GM23338 (cell line): ENCODE measurements at regions not wholly inside any gene's neighbourhood (a gene's known extent, or its start where the extent isn't known, plus 50 kb on each side); places are given as distances from the start of the nearest gene placed in this dataset.

Experiments used
- ATAC-seq: fragments of 200-7000 bp; cut with Tn5 transposase; 3 replicates; pipeline ENCODE4 v1.9.1; 2020
- DNase-seq: peaks from one replicate; pipeline ENCODE4 v3.0.0-alpha.2; 2015; ENCODE audit warnings: low spot score
- H2AFZ ChIP-seq: fragments of 200-600 bp; sonication (generic); 2 replicates; pipeline ENCODE4 v1.8.0; 2016; ENCODE audit warnings: antibody characterized with exemption, mild to moderate bottlenecking, moderate library complexity
- H3F3A ChIP-seq: fragments of 200-600 bp; sonication (generic); replicated peaks from 2 replicates; pipeline ENCODE4 v1.8.0; 2017; ENCODE audit warnings: antibody characterized with exemption, mixed run types, low read depth
- H3K27ac ChIP-seq: fragments of 200-600 bp; sonication (generic); 2 replicates; pipeline ENCODE4 v1.6.1; 2016; ENCODE audit warnings: low read depth
- H3K27me3 ChIP-seq: fragments of 200-600 bp; sonication (generic); 2 replicates; pipeline ENCODE4 v1.8.0; 2016; ENCODE audit warnings: mild to moderate bottlenecking, mixed run types, moderate library complexity; ENCODE audit not compliant: insufficient read depth
- H3K36me3 ChIP-seq: fragments of 200-600 bp; sonication (generic); 2 replicates; pipeline ENCODE4 v1.8.0; 2016; ENCODE audit warnings: mild to moderate bottlenecking; ENCODE audit not compliant: insufficient read depth
- H3K4me1 ChIP-seq: fragments of 200-600 bp; sonication (generic); 2 replicates; pipeline ENCODE4 v1.8.0; 2016; ENCODE audit warnings: mild to moderate bottlenecking, moderate library complexity; ENCODE audit not compliant: insufficient read depth
- H3K4me2 ChIP-seq: fragments of 200-600 bp; sonication (generic); 2 replicates; pipeline ENCODE4 v1.7.1; 2017; ENCODE audit warnings: mixed run types
- H3K4me3 ChIP-seq: fragments of 200-600 bp; sonication (generic); 2 replicates; pipeline ENCODE4 v1.6.1; 2016; ENCODE audit warnings: mixed run types
- H3K79me2 ChIP-seq: fragments of 200-600 bp; sonication (generic); replicated peaks from 2 replicates; pipeline ENCODE4 v1.8.0; 2017; ENCODE audit warnings: mild to moderate bottlenecking; ENCODE audit not compliant: insufficient read depth
- H3K9me2 ChIP-seq: fragments of 200-600 bp; sonication (generic); 2 replicates; pipeline ENCODE4 v1.8.0; 2017; ENCODE audit not compliant: insufficient read depth
- H4K20me1 ChIP-seq: fragments of 200-600 bp; sonication (generic); replicated peaks from 2 replicates; pipeline ENCODE4 v1.8.0; 2017; ENCODE audit warnings: mild to moderate bottlenecking; ENCODE audit not compliant: insufficient read depth
- H3K27ac Mint-ChIP-seq: 2 replicates; pipeline ENCODE4 v1.8.0; 2020; ENCODE audit warnings: inconsistent platforms, mild to moderate bottlenecking, moderate library complexity, mixed read lengths
- H3K27me3 Mint-ChIP-seq: 3 replicates; pipeline ENCODE4 v1.8.0; 2022; ENCODE audit warnings: low read depth, mild to moderate bottlenecking, moderate library complexity, mixed read lengths, inconsistent platforms; ENCODE audit not compliant: insufficient read depth, poor library complexity
- H3K36me3 Mint-ChIP-seq: 3 replicates; pipeline ENCODE4 v1.8.0; 2021; ENCODE audit warnings: low read depth, mild to moderate bottlenecking, inconsistent platforms, moderate library complexity, mixed read lengths
- H3K4me1 Mint-ChIP-seq: 3 replicates; pipeline ENCODE4 v1.8.0; 2020; ENCODE audit warnings: mild to moderate bottlenecking, inconsistent platforms, mixed read lengths
- H3K4me3 Mint-ChIP-seq: 3 replicates; pipeline ENCODE4 v1.8.0; 2021; ENCODE audit warnings: moderate library complexity, mild to moderate bottlenecking, inconsistent platforms, mixed read lengths
- H3K9me3 Mint-ChIP-seq: 3 replicates; pipeline ENCODE4 v1.8.0; 2020; ENCODE audit warnings: moderate library complexity, mild to moderate bottlenecking, inconsistent platforms, mixed read lengths
- CREB1 ChIP-seq: fragments of 250-450 bp; sonication (Bioruptor Pico); IDR thresholded peaks from 2 replicates; pipeline ENCODE4 v1.5.0; 2020; ENCODE audit warnings: low read depth, mild to moderate bottlenecking, moderate library complexity
- EZH2 ChIP-seq: fragments of 200-600 bp; sonication (generic); IDR thresholded peaks from one replicate; pipeline ENCODE4 v1.8.0; 2017; ENCODE audit warnings: antibody characterized with exemption, mild to moderate bottlenecking, low read depth; ENCODE audit not compliant: unreplicated experiment
- EZH2phosphoT487 ChIP-seq: fragments of 200-600 bp; sonication (generic); IDR thresholded peaks from one replicate; pipeline ENCODE4 v1.8.1; 2018; ENCODE audit warnings: antibody characterized with exemption; ENCODE audit not compliant: unreplicated experiment
- JUNB ChIP-seq: IDR thresholded peaks from one replicate; pipeline ENCODE4 v1.6.1; 2016; ENCODE audit warnings: antibody characterized with exemption; ENCODE audit not compliant: unreplicated experiment
- NANOG ChIP-seq: IDR thresholded peaks from 2 replicates; pipeline ENCODE4 v1.6.1; 2016; ENCODE audit warnings: antibody characterized with exemption, borderline replicate concordance
- POLR2AphosphoS5 ChIP-seq: IDR thresholded peaks from 2 replicates; pipeline ENCODE4 v1.6.1; 2016; ENCODE audit warnings: antibody characterized with exemption, low read depth
- STAT1 ChIP-seq: IDR thresholded peaks from one replicate; pipeline ENCODE4 v1.6.1; 2016; ENCODE audit warnings: antibody characterized with exemption; ENCODE audit not compliant: unreplicated experiment
- ZNF114 ChIP-seq: fragments of 250-450 bp; sonication (Bioruptor Pico); IDR thresholded peaks from 2 replicates; pipeline ENCODE4 v1.5.0; 2020; ENCODE audit warnings: mild to moderate bottlenecking, moderate library complexity
- ZNF331 ChIP-seq: fragments of 250-450 bp; sonication (Bioruptor Pico); IDR thresholded peaks from 2 replicates; pipeline ENCODE4 v1.5.0; 2020; ENCODE audit warnings: low read depth, mild to moderate bottlenecking, moderate library complexity
- TF ChIP-seq, protein P1 (sequence below): IDR thresholded peaks from one replicate; pipeline ENCODE4 v1.6.1; 2018; ENCODE audit warnings: antibody characterized with exemption; ENCODE audit not compliant: unreplicated experiment
- TF ChIP-seq, protein P2 (sequence below): IDR thresholded peaks from 2 replicates; pipeline ENCODE4 v1.6.1; 2016; ENCODE audit warnings: antibody characterized with exemption
- TF ChIP-seq, protein P3 (sequence below): fragments of 250-450 bp; sonication (Bioruptor Pico); IDR thresholded peaks from 2 replicates; pipeline ENCODE4 v1.5.0; 2020; ENCODE audit warnings: mild to moderate bottlenecking, moderate library complexity
- TF ChIP-seq, protein P4 (sequence below), 2 experiments: fragments of 200-600 bp in 1 of 2; sonication (generic) in 1 of 2; conservative IDR thresholded peaks; 2 replicates each; pipeline versions ENCODE4 v1.5.1 to v1.6.1; 2016 to 2017; ENCODE audit warnings: antibody characterized with exemption in 2 of 2, low read depth in 2 of 2, mild to moderate bottlenecking in 2 of 2, moderate library complexity in 1 of 2

DNA sequence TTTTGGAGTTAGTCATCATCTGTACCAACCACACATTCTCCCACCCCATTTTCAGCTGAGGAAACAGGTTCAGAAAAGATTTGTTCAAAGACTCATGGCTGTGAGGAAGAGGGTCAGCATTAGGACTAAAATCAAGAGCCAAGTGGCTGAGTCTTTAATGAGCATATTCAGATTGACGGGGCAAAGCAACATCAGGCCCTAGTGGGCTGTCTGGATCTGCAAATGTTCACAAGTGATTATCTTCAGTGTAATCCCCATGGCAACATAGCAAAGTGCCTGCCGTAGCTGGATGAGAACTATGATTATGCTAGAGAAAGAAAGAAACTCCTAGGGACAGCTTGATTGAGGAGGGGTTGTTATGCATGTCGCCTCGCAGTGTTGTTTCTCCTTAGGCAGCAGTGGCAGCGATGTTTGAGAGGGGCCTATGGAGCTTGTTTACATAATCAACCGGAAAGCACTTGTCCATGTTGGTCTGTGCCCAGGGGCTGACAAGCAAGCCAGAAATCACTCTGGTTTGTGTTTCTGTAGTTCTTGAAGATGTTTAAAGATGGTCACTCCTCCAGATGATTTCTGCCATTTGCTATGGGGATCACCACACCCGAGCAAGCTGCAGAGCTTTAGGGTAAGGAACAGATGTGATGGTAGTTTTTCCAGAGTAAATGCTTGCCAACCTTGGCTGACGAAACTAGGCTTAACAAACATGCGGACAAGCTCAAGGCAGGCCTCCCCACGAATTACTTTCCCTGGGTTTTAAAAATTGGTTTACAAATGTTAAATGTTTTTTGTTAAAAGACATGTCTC, 124.3 kb upstream of the MLIP start:
- H3K4me1 ChIP-seq: peaks cover 11% of the 10 kb centered on the region
- H3F3A ChIP-seq: no peaks in the 10 kb centered on the region
- Mint-ChIP-seq H3K9me3 (no peaks in the 10 kb centered on the region), H3K27ac (no peak overlapping the region), H3K4me1 (peaks cover 22% of the 10 kb centered on the region), H3K27me3 (peaks cover 4% of the 10 kb centered on the region), H3K4me3 (no peak overlapping the region), H3K36me3 (no peaks in the 10 kb centered on the region)
- TF ChIP-seq JUNB (no peak), STAT1 (no peak), ZNF114 (CRISPR knock-in tag) (no peak), EZH2 (no peak), CREB1 (CRISPR knock-in tag) (no peak), POLR2AphosphoS5 (no peak), NANOG (no peak), EZH2phosphoT487 (no peak), ZNF331 (CRISPR knock-in tag) (no peak)
- TF ChIP-seq, protein P1, sequence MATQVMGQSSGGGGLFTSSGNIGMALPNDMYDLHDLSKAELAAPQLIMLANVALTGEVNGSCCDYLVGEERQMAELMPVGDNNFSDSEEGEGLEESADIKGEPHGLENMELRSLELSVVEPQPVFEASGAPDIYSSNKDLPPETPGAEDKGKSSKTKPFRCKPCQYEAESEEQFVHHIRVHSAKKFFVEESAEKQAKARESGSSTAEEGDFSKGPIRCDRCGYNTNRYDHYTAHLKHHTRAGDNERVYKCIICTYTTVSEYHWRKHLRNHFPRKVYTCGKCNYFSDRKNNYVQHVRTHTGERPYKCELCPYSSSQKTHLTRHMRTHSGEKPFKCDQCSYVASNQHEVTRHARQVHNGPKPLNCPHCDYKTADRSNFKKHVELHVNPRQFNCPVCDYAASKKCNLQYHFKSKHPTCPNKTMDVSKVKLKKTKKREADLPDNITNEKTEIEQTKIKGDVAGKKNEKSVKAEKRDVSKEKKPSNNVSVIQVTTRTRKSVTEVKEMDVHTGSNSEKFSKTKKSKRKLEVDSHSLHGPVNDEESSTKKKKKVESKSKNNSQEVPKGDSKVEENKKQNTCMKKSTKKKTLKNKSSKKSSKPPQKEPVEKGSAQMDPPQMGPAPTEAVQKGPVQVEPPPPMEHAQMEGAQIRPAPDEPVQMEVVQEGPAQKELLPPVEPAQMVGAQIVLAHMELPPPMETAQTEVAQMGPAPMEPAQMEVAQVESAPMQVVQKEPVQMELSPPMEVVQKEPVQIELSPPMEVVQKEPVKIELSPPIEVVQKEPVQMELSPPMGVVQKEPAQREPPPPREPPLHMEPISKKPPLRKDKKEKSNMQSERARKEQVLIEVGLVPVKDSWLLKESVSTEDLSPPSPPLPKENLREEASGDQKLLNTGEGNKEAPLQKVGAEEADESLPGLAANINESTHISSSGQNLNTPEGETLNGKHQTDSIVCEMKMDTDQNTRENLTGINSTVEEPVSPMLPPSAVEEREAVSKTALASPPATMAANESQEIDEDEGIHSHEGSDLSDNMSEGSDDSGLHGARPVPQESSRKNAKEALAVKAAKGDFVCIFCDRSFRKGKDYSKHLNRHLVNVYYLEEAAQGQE: no peak
- TF ChIP-seq, protein P2, sequence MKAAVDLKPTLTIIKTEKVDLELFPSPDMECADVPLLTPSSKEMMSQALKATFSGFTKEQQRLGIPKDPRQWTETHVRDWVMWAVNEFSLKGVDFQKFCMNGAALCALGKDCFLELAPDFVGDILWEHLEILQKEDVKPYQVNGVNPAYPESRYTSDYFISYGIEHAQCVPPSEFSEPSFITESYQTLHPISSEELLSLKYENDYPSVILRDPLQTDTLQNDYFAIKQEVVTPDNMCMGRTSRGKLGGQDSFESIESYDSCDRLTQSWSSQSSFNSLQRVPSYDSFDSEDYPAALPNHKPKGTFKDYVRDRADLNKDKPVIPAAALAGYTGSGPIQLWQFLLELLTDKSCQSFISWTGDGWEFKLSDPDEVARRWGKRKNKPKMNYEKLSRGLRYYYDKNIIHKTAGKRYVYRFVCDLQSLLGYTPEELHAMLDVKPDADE: no peak
- TF ChIP-seq, protein P3, sequence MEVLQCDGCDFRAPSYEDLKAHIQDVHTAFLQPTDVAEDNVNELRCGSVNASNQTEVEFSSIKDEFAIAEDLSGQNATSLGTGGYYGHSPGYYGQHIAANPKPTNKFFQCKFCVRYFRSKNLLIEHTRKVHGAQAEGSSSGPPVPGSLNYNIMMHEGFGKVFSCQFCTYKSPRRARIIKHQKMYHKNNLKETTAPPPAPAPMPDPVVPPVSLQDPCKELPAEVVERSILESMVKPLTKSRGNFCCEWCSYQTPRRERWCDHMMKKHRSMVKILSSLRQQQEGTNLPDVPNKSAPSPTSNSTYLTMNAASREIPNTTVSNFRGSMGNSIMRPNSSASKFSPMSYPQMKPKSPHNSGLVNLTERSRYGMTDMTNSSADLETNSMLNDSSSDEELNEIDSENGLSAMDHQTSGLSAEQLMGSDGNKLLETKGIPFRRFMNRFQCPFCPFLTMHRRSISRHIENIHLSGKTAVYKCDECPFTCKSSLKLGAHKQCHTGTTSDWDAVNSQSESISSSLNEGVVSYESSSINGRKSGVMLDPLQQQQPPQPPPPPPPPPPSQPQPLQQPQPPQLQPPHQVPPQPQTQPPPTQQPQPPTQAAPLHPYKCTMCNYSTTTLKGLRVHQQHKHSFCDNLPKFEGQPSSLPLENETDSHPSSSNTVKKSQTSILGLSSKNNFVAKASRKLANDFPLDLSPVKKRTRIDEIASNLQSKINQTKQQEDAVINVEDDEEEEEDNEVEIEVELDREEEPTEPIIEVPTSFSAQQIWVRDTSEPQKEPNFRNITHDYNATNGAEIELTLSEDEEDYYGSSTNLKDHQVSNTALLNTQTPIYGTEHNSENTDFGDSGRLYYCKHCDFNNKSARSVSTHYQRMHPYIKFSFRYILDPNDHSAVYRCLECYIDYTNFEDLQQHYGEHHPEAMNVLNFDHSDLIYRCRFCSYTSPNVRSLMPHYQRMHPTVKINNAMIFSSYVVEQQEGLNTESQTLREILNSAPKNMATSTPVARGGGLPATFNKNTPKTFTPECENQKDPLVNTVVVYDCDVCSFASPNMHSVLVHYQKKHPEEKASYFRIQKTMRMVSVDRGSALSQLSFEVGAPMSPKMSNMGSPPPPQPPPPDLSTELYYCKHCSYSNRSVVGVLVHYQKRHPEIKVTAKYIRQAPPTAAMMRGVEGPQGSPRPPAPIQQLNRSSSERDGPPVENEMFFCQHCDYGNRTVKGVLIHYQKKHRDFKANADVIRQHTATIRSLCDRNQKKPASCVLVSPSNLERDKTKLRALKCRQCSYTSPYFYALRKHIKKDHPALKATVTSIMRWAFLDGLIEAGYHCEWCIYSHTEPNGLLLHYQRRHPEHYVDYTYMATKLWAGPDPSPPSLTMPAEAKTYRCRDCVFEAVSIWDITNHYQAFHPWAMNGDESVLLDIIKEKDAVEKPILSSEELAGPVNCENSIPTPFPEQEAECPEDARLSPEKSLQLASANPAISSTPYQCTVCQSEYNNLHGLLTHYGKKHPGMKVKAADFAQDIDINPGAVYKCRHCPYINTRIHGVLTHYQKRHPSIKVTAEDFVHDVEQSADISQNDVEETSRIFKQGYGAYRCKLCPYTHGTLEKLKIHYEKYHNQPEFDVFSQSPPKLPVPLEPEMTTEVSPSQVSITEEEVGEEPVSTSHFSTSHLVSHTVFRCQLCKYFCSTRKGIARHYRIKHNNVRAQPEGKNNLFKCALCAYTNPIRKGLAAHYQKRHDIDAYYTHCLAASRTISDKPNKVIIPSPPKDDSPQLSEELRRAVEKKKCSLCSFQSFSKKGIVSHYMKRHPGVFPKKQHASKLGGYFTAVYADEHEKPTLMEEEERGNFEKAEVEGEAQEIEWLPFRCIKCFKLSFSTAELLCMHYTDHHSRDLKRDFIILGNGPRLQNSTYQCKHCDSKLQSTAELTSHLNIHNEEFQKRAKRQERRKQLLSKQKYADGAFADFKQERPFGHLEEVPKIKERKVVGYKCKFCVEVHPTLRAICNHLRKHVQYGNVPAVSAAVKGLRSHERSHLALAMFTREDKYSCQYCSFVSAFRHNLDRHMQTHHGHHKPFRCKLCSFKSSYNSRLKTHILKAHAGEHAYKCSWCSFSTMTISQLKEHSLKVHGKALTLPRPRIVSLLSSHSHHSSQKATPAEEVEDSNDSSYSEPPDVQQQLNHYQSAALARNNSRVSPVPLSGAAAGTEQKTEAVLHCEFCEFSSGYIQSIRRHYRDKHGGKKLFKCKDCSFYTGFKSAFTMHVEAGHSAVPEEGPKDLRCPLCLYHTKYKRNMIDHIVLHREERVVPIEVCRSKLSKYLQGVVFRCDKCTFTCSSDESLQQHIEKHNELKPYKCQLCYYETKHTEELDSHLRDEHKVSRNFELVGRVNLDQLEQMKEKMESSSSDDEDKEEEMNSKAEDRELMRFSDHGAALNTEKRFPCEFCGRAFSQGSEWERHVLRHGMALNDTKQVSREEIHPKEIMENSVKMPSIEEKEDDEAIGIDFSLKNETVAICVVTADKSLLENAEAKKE (CRISPR knock-in tag): no peak
- TF ChIP-seq, protein P4, sequence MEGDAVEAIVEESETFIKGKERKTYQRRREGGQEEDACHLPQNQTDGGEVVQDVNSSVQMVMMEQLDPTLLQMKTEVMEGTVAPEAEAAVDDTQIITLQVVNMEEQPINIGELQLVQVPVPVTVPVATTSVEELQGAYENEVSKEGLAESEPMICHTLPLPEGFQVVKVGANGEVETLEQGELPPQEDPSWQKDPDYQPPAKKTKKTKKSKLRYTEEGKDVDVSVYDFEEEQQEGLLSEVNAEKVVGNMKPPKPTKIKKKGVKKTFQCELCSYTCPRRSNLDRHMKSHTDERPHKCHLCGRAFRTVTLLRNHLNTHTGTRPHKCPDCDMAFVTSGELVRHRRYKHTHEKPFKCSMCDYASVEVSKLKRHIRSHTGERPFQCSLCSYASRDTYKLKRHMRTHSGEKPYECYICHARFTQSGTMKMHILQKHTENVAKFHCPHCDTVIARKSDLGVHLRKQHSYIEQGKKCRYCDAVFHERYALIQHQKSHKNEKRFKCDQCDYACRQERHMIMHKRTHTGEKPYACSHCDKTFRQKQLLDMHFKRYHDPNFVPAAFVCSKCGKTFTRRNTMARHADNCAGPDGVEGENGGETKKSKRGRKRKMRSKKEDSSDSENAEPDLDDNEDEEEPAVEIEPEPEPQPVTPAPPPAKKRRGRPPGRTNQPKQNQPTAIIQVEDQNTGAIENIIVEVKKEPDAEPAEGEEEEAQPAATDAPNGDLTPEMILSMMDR (conservative IDR thresholded peaks at IDR 0.05; ENCODE audit: low read depth in 2 of 2): no peak
- no peaks in the 10 kb centered on the region for H3K27me3 ChIP-seq
- DNase-seq (peak; percentile 13), ATAC-seq (peak; percentile 37; the same call in 2 of the 3 replicates)
- H3K4me2 ChIP-seq: no peak overlapping the region
- no peaks in the 10 kb centered on the region for H3K36me3 ChIP-seq
- H3K27ac ChIP-seq: no peak overlapping the region
- no peaks in the 10 kb centered on the region for H3K79me2 ChIP-seq
- no peaks in the 10 kb centered on the region for H4K20me1 ChIP-seq
- 0 out of 2 replicates have a peak overlapping the region, but pooled peaks have one; percentile 19 for H2AFZ ChIP-seq
- H3K4me3 ChIP-seq: no peak overlapping the region
- no peaks in the 10 kb centered on the region for H3K9me2 ChIP-seq
